K562 (cell line): ENCODE measurements at regions not wholly inside any gene's neighbourhood (a gene's known extent, or its start where the extent isn't known, plus 50 kb on each side); places are given as distances from the start of the nearest gene placed in this dataset.

Experiments
- ATAC-seq: fragments of 200-7000 bp; cut with Tn5 transposase; 3 replicates; pipeline ENCODE4 v1.9.1; 2020; ENCODE audit warnings: moderate library complexity
- BruUV-seq: library from RNA; stranded (reverse); fragments of 400-500 nt; replicated peaks from 2 replicates; lab custom pipeline; 2021; lab: Mats Ljungman, UMichigan
- CTCF ChIA-PET: fragments of 300-600 bp; formaldehyde crosslinking; extraction: SDS; loops from one replicate; lab custom pipeline; 2021; ENCODE audit warnings: low intra/inter-chr PET ratio; lab: Yijun Ruan, JAX
- POLR2A ChIA-PET: fragments of 300-600, 350-650 bp; sonication (Branson Sonifier 250); formaldehyde crosslinking; extraction: SDS; loops from one replicate; lab custom pipeline; 2021; ENCODE audit warnings: antibody characterized with exemption, inconsistent platforms; lab: Yijun Ruan, JAX
- DNase-seq, 4 experiments: peaks; one replicate each; pipeline versions ENCODE4 v3.0.0 to v3.0.0-alpha.2; 2011 to 2018; ENCODE audit warnings: low spot score in 3 of 4, mixed read lengths in 3 of 4; ENCODE audit errors: extremely low read depth in 1 of 4
- FAIRE-seq: peaks from 2 replicates; lab custom pipeline; 2011; peaks lifted over from hg19 to GRCh38; lab: Jason Lieb, UNC
- H2AFZ ChIP-seq: 2 replicates; pipeline ENCODE4 v1.6.0; 2011; ENCODE audit warnings: low read depth, low read length, control low read depth, inconsistent platforms
- H3K27ac ChIP-seq: fragments of 200-600 bp; 3 replicates; pipeline ENCODE4 v1.8.0; 2011; ENCODE audit warnings: low read depth, mild to moderate bottlenecking, control low read depth, inconsistent platforms, low read length, moderate library complexity, mixed read lengths; ENCODE audit errors: extremely low read depth
- H3K27me3 ChIP-seq, 2 experiments: fragments of 300-600 bp in 1 of 2; 2 replicates in 1 of 2; 3 replicates in 1 of 2; pipeline versions ENCODE4 v1.6.0 to v1.8.0; 2011; ENCODE audit warnings: inconsistent platforms in 2 of 2, low read length in 2 of 2, mild to moderate bottlenecking in 1 of 2, mixed read lengths in 1 of 2, moderate library complexity in 1 of 2; ENCODE audit not compliant: control insufficient read depth in 2 of 2, insufficient read depth in 2 of 2
- H3K36me3 ChIP-seq: fragments of 300-600 bp; 3 replicates; pipeline ENCODE4 v1.8.0; 2011; ENCODE audit warnings: mild to moderate bottlenecking, low read length, inconsistent platforms; ENCODE audit not compliant: control insufficient read depth, insufficient read depth
- H3K4me1 ChIP-seq, 2 experiments: fragments of 200-600 bp in 1 of 2; replicated peaks in 1 of 2; 2 replicates in 1 of 2; 3 replicates in 1 of 2; pipeline versions ENCODE4 v1.5.1 to v1.8.0; 2011; ENCODE audit warnings: inconsistent platforms in 2 of 2, low read length in 2 of 2, mild to moderate bottlenecking in 1 of 2, mixed read lengths in 1 of 2, moderate library complexity in 1 of 2; ENCODE audit not compliant: control insufficient read depth in 2 of 2, insufficient read depth in 2 of 2
- H3K4me2 ChIP-seq: 2 replicates; pipeline ENCODE4 v1.6.1; 2011; ENCODE audit warnings: low read length, control low read depth, inconsistent platforms, mixed read lengths; ENCODE audit not compliant: insufficient read depth
- H3K4me3 ChIP-seq: fragments of 200-600 bp; sonication (generic), shearing (Covaris generic); 2 replicates; pipeline ENCODE4 v1.5.1; 2016; ENCODE audit warnings: control low read depth, inconsistent platforms
- H3K79me2 ChIP-seq: fragments of 200-600 bp; 3 replicates; pipeline ENCODE4 v1.8.0; 2011; ENCODE audit warnings: low read length, inconsistent platforms; ENCODE audit not compliant: control insufficient read depth, insufficient read depth
- H3K9ac ChIP-seq, 2 experiments: 2 replicates each; pipeline versions ENCODE4 v1.6.0 to v1.6.1; 2011; ENCODE audit warnings: low read depth in 2 of 2, low read length in 2 of 2, control low read depth in 1 of 2, inconsistent platforms in 1 of 2, mild to moderate bottlenecking in 1 of 2, mixed read lengths in 1 of 2; ENCODE audit not compliant: insufficient read depth in 1 of 2
- H3K9me1 ChIP-seq: one replicate; pipeline ENCODE4 v1.6.0; 2011; ENCODE audit warnings: inconsistent platforms, mild to moderate bottlenecking, low read length, moderate library complexity; ENCODE audit not compliant: control insufficient read depth, insufficient read depth
- H3K9me3 ChIP-seq: replicated peaks from 2 replicates; pipeline ENCODE4 v1.5.1; 2011; ENCODE audit warnings: low read depth, low read length, inconsistent platforms; ENCODE audit not compliant: control insufficient read depth, insufficient read depth
- H4K20me1 ChIP-seq: replicated peaks from 2 replicates; pipeline ENCODE4 v1.6.1; 2011; ENCODE audit warnings: low read length, inconsistent platforms, mixed read lengths; ENCODE audit not compliant: control insufficient read depth, insufficient read depth
- ASH1L ChIP-seq: fragments of 450-650 bp; IDR thresholded peaks from 2 replicates; pipeline ENCODE4 v1.6.1; 2018; ENCODE audit warnings: borderline replicate concordance, mild to moderate bottlenecking, low read depth; ENCODE audit not compliant: partially characterized antibody
- CHD4 ChIP-seq: fragments of 200-600 bp; sonication (generic); IDR thresholded peaks from 3 replicates; pipeline ENCODE4 v1.6.1; 2012; ENCODE audit warnings: low read depth, mild to moderate bottlenecking, mixed read lengths, low read length, inconsistent platforms; ENCODE audit not compliant: insufficient read depth, insufficient replicate concordance, poor library complexity, severe bottlenecking
- FOXO4 ChIP-seq: fragments of 450-650 bp; formaldehyde crosslinking; IDR thresholded peaks from 2 replicates; pipeline ENCODE4 v1.4.0; 2020; ENCODE audit warnings: mild to moderate bottlenecking, moderate library complexity
- MAZ ChIP-seq, 2 experiments: fragments of 450-650 bp in 1 of 2; sonication (generic) in 1 of 2; formaldehyde crosslinking; IDR thresholded peaks in 1 of 2; conservative IDR thresholded peaks in 1 of 2; 2 replicates each; pipeline versions ENCODE4 v1.4.0 to v1.5.0; 2020; ENCODE audit warnings: mild to moderate bottlenecking in 1 of 2, missing genetic modification reagents in 1 of 2
- MED1 ChIP-seq: sonication (generic); formaldehyde crosslinking; IDR thresholded peaks from 2 replicates; pipeline ENCODE4 v1.8.1; 2023; ENCODE audit warnings: missing genetic modification reagents, borderline replicate concordance
- MXI1 ChIP-seq: IDR thresholded peaks from 2 replicates; pipeline ENCODE4 v1.6.1; 2011; ENCODE audit warnings: low read depth, mild to moderate bottlenecking, improper control_type of control experiment, low read length
- POLR2H ChIP-seq: IDR thresholded peaks from 2 replicates; pipeline ENCODE4 v1.6.1; 2016; ENCODE audit warnings: missing genetic modification characterization, low read depth, mild to moderate bottlenecking, control low read depth, missing compliant biosample characterization, moderate library complexity
- SMARCA4 ChIP-seq: fragments of 450-650 bp; IDR thresholded peaks from 2 replicates; pipeline ENCODE4 v1.6.1; 2016
- TCFL5 ChIP-seq: fragments of 250-450 bp; sonication (Bioruptor Pico); conservative IDR thresholded peaks from 2 replicates; pipeline ENCODE4 v1.6.1; 2021; ENCODE audit warnings: mild to moderate bottlenecking, moderate library complexity, matching md5 sums
- TSC22D4 ChIP-seq: fragments of 450-650 bp; IDR thresholded peaks from 2 replicates; pipeline ENCODE4 v1.6.1; 2016; ENCODE audit warnings: missing genetic modification characterization, missing biosample characterization, control low read depth
- ZNF239 ChIP-seq: fragments of 250-450 bp; sonication (Bioruptor Pico); IDR thresholded peaks from 2 replicates; pipeline ENCODE4 v1.4.0; 2020; ENCODE audit warnings: mild to moderate bottlenecking
- ZNF512 ChIP-seq: IDR thresholded peaks from 2 replicates; pipeline ENCODE4 v1.6.1; 2016; ENCODE audit warnings: missing genetic modification characterization, missing compliant biosample characterization
- ZNF551 ChIP-seq: fragments of 250-450 bp; sonication (Bioruptor Pico); IDR thresholded peaks from 2 replicates; pipeline ENCODE4 v1.5.0; 2021; ENCODE audit warnings: mild to moderate bottlenecking, moderate library complexity
- ZNF668 ChIP-seq: fragments of 250-450 bp; sonication (Bioruptor Pico); IDR thresholded peaks from 2 replicates; pipeline ENCODE4 v1.8.0; 2022; ENCODE audit warnings: mild to moderate bottlenecking, inconsistent platforms
- ZNF780A ChIP-seq: fragments of 250-450 bp; sonication (Bioruptor Pico); IDR thresholded peaks from 2 replicates; pipeline ENCODE4 v1.5.0; 2021; ENCODE audit warnings: mild to moderate bottlenecking
- WGBS: fragments of 100-300 bp; shearing (Covaris generic); methylation state at CpG from one replicate; pipeline ENCODE4 v1.1.6; 2016; ENCODE audit warnings: low coverage, mixed read lengths; ENCODE audit not compliant: insufficient coverage; ENCODE audit errors: missing lambda C conversion rate; 5-methylcytosine and 5-hydroxymethylcytosine counted together
- in situ Hi-C: fragments of 300-500 bp; cut with MboI; formaldehyde crosslinking; loops from 4 replicates; pipeline ENCODE4 v1.15.0; 2018; ENCODE audit warnings: inconsistent platforms, mixed read lengths
- intact Hi-C: fragments of 100-400 bp; cut with micrococcal nuclease; formaldehyde crosslinking; loops from 2 replicates; pipeline ENCODE4 v1.14.2; 2022

DNA sequence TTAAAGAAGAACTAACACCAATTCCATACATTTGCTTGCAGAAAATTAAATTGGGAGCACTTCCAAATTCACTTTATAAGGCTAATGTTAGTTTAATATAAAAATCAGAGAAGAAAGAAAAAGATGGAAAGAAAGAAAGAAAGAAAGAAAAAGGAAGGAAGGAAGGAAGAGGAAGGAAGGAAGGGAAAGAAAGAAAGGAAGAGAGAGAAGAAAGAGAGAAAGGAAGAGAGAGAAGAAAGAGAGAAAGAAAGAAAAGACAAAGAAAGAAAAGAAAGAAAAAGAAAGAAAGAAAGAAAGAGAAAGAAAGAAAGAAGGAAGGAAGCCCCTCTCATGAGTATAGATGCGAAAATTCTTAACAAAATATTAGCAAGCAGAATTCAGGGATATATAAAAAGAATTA is 267.7 kb downstream of the RPAP3 start:
- POLR2A ChIA-PET, result no interaction called here
- intact Hi-C loops, result no loop called here
- no peaks in the 10 kb centered on the region for H4K20me1 ChIP-seq
- no peaks in the 10 kb centered on the region for H3K4me1 ChIP-seq
- no peak overlapping the region for H3K4me3 ChIP-seq
- no peaks in the 10 kb centered on the region for H3K9me1 ChIP-seq
- WGBS, result 0% methylated on average over 1 of the region's 1 CpG
- no peaks in the 10 kb centered on the region for H3K79me2 ChIP-seq
- H3K9ac ChIP-seq, result no peak overlapping the region
- in situ Hi-C loops, result no loop called here
- BruUV-seq, result no TSS peak
- H3K27ac ChIP-seq, result no peak overlapping the region
- CTCF ChIA-PET, result no interaction called here
- TF ChIP-seq MXI1 (no peak), ZNF512 (tag) (peak; percentile 65)
- DNase-seq (no peak), FAIRE-seq (no peak), ATAC-seq (no peak)
- H2AFZ ChIP-seq, result no peak overlapping the region
- H3K36me3 ChIP-seq, result no peaks in the 10 kb centered on the region
- H3K27me3 ChIP-seq, result no peaks in the 10 kb centered on the region; a peak in 1 of 5 replicates
- H3K4me2 ChIP-seq, result no peak overlapping the region
- no peaks in the 10 kb centered on the region for H3K9me3 ChIP-seq

- H3K4me2 ChIP-seq, result no peak overlapping the region
- no peak overlapping the region for H3K27ac ChIP-seq
- no peak for FAIRE-seq
- H3K9ac ChIP-seq, result no peak overlapping the region
- intact Hi-C loops, result no loop called here
- no peak overlapping the region for H3K4me3 ChIP-seq
- H2AFZ ChIP-seq, result no peak overlapping the region
- no peaks in the 10 kb centered on the region for H3K79me2 ChIP-seq
- no peaks in the 10 kb centered on the region; a peak in 1 of 5 replicates for H3K27me3 ChIP-seq
- CTCF ChIA-PET, result no interaction called here
- no peak for DNase-seq
- H4K20me1 ChIP-seq, result no peaks in the 10 kb centered on the region
- POLR2A ChIA-PET, result no interaction called here
- no peaks in the 10 kb centered on the region for H3K36me3 ChIP-seq
- H3K9me1 ChIP-seq, result no peaks in the 10 kb centered on the region
- no peaks in the 10 kb centered on the region for H3K9me3 ChIP-seq
- no peaks in the 10 kb centered on the region for H3K4me1 ChIP-seq
- no TSS peak for BruUV-seq
- in situ Hi-C loops, result no loop called here
- no peak for ATAC-seq
- no peak for TF ChIP-seq TSC22D4 (tag)
- no peak for TF ChIP-seq POLR2H (tag)
- TF ChIP-seq ZNF780A (CRISPR knock-in tag), result no peak
- no peak for TF ChIP-seq MAZ (CRISPR knock-in tag; conservative IDR thresholded peaks at IDR 0.05 in 1 of 2, IDR thresholded peaks at IDR 0.05 in 1 of 2)
- TF ChIP-seq FOXO4 (CRISPR knock-in tag), result no peak
- no peak for TF ChIP-seq ZNF668 (CRISPR knock-in tag)
- TF ChIP-seq CHD4, result no peak
- no peak for TF ChIP-seq TCFL5
- no peak for TF ChIP-seq ZNF239
- no peak for TF ChIP-seq SMARCA4
- TF ChIP-seq ZNF551 (CRISPR knock-in tag), result no peak
- TF ChIP-seq ASH1L, result no peak
- TF ChIP-seq MED1 (CRISPR knock-in tag), result no peak
Observed at GRCh38 chr12:47437570-47437969, 268.3 kb downstream of the RPAP3 start.
